ENCODE measurements at regions not wholly inside any gene's neighbourhood (a gene's known extent, or its start where the extent isn't known, plus 50 kb on each side); places are given as distances from the start of the nearest gene placed in this dataset.

GRCh38 chr6:90729057-90729456, 142.2 kb upstream of the MAP3K7 start:
- no peak for DNase-seq (ENCODE audit: low read depth)

GRCh38 chr6:90722648-90723047, 135.8 kb upstream of the MAP3K7 start:
- DNase-seq (ENCODE audit: low read depth), result no peak

GRCh38 chr6:90720404-90720803, 133.5 kb upstream of the MAP3K7 start:
- DNase-seq (ENCODE audit: low read depth), result no peak

GRCh38 chr6:90719321-90720195, 132.7 kb upstream of the MAP3K7 start:
- DNase-seq (ENCODE audit: low read depth), result no peak

- no peak for DNase-seq (ENCODE audit: low read depth)
Measured at GRCh38 chr6:90716376-90716775, 129.5 kb upstream of the MAP3K7 start.

GRCh38 chr6:90715093-90715655, 128.3 kb upstream of the MAP3K7 start:
- no peak for DNase-seq (ENCODE audit: low read depth)

GRCh38 chr6:90714319-90714718, 127.4 kb upstream of the MAP3K7 start:
- no peak for DNase-seq (ENCODE audit: low read depth)

GRCh38 chr6:90712114-90712513, 125.2 kb upstream of the MAP3K7 start:
- DNase-seq (ENCODE audit: low read depth), result no peak

GRCh38 chr6:90709431-90709996, 122.6 kb upstream of the MAP3K7 start:
- DNase-seq (ENCODE audit: low read depth), result no peak

- no peak for DNase-seq (ENCODE audit: low read depth)
Measured at GRCh38 chr6:90708206-90708737, 121.4 kb upstream of the MAP3K7 start.

- no peak for DNase-seq (ENCODE audit: low read depth)
Measured at GRCh38 chr6:90707246-90707645, 120.4 kb upstream of the MAP3K7 start.

GRCh38 chr6:90703336-90703735, 116.5 kb upstream of the MAP3K7 start:
- no peak for DNase-seq (ENCODE audit: low read depth)

GRCh38 chr6:90701926-90702325, 115.1 kb upstream of the MAP3K7 start:
- no peak for DNase-seq (ENCODE audit: low read depth)

GRCh38 chr6:90701146-90701781, 114.4 kb upstream of the MAP3K7 start:
- DNase-seq (ENCODE audit: low read depth), result peak; percentile 1

- DNase-seq (ENCODE audit: low read depth), result no peak
Measured at GRCh38 chr6:90695316-90695715, 108.4 kb upstream of the MAP3K7 start.

- DNase-seq (ENCODE audit: low read depth), result no peak
Measured at GRCh38 chr6:90694802-90695201, 107.9 kb upstream of the MAP3K7 start.

- DNase-seq (ENCODE audit: low read depth), result no peak
Measured at GRCh38 chr6:90691823-90692222, 105.0 kb upstream of the MAP3K7 start.

- DNase-seq (ENCODE audit: low read depth), result no peak
Measured at GRCh38 chr6:90689172-90689571, 102.3 kb upstream of the MAP3K7 start.

GRCh38 chr6:90687775-90688380, 101.0 kb upstream of the MAP3K7 start:
- DNase-seq (ENCODE audit: low read depth), result no peak

- no peak for DNase-seq (ENCODE audit: low read depth)
Measured at GRCh38 chr6:90681863-90682262, 95.0 kb upstream of the MAP3K7 start.

GRCh38 chr6:90678049-90678779, 91.3 kb upstream of the MAP3K7 start:
- no peak for DNase-seq (ENCODE audit: low read depth)

Data from RPMI7951 (cell line).